ENCODE measurements at regions not wholly inside any gene's neighbourhood (a gene's known extent, or its start where the extent isn't known, plus 50 kb on each side); places are given as distances from the start of the nearest gene placed in this dataset.
"Not testable (repeated sequence)": the region's sequence is repeated elsewhere in the genome, so short reads cannot be mapped to it uniquely, and the experiment has no call there.

- Mint-ChIP-seq H3K4me1 (no peaks in the 10 kb centered on the region), H3K9me3 (no peaks in the 10 kb centered on the region), H3K27me3 (ENCODE audit: low read depth) (no peaks in the 10 kb centered on the region), H3K27ac (ENCODE audit: unreplicated experiment) (no peak overlapping the region), H3K4me3 (no peak overlapping the region), H3K36me3 (ENCODE audit: low read depth) (peaks cover 3% of the 10 kb centered on the region)
- TF ChIP-seq CTCF (conservative IDR thresholded peaks at IDR 0.05) = no peak
- no peak for DNase-seq (ENCODE audit: low read depth, low spot score)
Observed at GRCh38 chr21:36223451-36223850, 66.8 kb downstream of the DOP1B start.

GRCh38 chr21:36229181-36229580 lies 72.6 kb downstream of the DOP1B start:
- no peaks in the 10 kb centered on the region for H3K36me3 Mint-ChIP-seq (ENCODE audit: low read depth)
- no peaks in the 10 kb centered on the region for H3K27me3 Mint-ChIP-seq (ENCODE audit: low read depth)
- DNase-seq (ENCODE audit: low read depth, low spot score) = no peak
- H3K4me3 Mint-ChIP-seq = no peak overlapping the region
- no peak for TF ChIP-seq CTCF (conservative IDR thresholded peaks at IDR 0.05)
- H3K27ac Mint-ChIP-seq (ENCODE audit: unreplicated experiment) = no peak overlapping the region
- H3K9me3 Mint-ChIP-seq = no peaks in the 10 kb centered on the region
- H3K4me1 Mint-ChIP-seq = no peaks in the 10 kb centered on the region

- not testable (repeated sequence) for H3K27me3 Mint-ChIP-seq (ENCODE audit: low read depth); H3K27ac Mint-ChIP-seq (ENCODE audit: unreplicated experiment); H3K4me1 Mint-ChIP-seq; H3K9me3 Mint-ChIP-seq; H3K36me3 Mint-ChIP-seq (ENCODE audit: low read depth); DNase-seq (ENCODE audit: low read depth, low spot score); H3K4me3 Mint-ChIP-seq
Observed at GRCh38 chr21:36231444-36231843, 74.8 kb downstream of the DOP1B start.

- H3K4me1 Mint-ChIP-seq = no peaks in the 10 kb centered on the region
- H3K9me3 Mint-ChIP-seq = no peaks in the 10 kb centered on the region
- no peak overlapping the region for H3K4me3 Mint-ChIP-seq
- TF ChIP-seq CTCF (conservative IDR thresholded peaks at IDR 0.05) = no peak
- DNase-seq (ENCODE audit: low read depth, low spot score) = no peak
- H3K27me3 Mint-ChIP-seq (ENCODE audit: low read depth) = no peaks in the 10 kb centered on the region
- H3K27ac Mint-ChIP-seq (ENCODE audit: unreplicated experiment) = no peak overlapping the region
- no peaks in the 10 kb centered on the region for H3K36me3 Mint-ChIP-seq (ENCODE audit: low read depth)
Observed at GRCh38 chr21:36232641-36233040, 76.0 kb downstream of the DOP1B start.

GRCh38 chr21:36235058-36235582 lies 78.5 kb downstream of the DOP1B start:
- no peak overlapping the region for H3K27ac Mint-ChIP-seq (ENCODE audit: unreplicated experiment)
- H3K4me3 Mint-ChIP-seq = no peak overlapping the region
- no peaks in the 10 kb centered on the region for H3K27me3 Mint-ChIP-seq (ENCODE audit: low read depth)
- H3K9me3 Mint-ChIP-seq = no peaks in the 10 kb centered on the region
- no peak for DNase-seq (ENCODE audit: low read depth, low spot score)
- peaks cover 4% of the 10 kb centered on the region for H3K4me1 Mint-ChIP-seq
- H3K36me3 Mint-ChIP-seq (ENCODE audit: low read depth) = no peaks in the 10 kb centered on the region
- no peak for TF ChIP-seq CTCF (conservative IDR thresholded peaks at IDR 0.05)

GRCh38 chr21:36236052-36236730 lies 79.6 kb downstream of the DOP1B start:
- H3K27me3 Mint-ChIP-seq (ENCODE audit: low read depth) = no peaks in the 10 kb centered on the region
- no peaks in the 10 kb centered on the region for H3K9me3 Mint-ChIP-seq
- no peak overlapping the region for H3K27ac Mint-ChIP-seq (ENCODE audit: unreplicated experiment)
- H3K36me3 Mint-ChIP-seq (ENCODE audit: low read depth) = no peaks in the 10 kb centered on the region
- peaks cover 4% of the 10 kb centered on the region for H3K4me1 Mint-ChIP-seq
- no peak for DNase-seq (ENCODE audit: low read depth, low spot score)
- no peak for TF ChIP-seq CTCF (conservative IDR thresholded peaks at IDR 0.05)
- no peak overlapping the region for H3K4me3 Mint-ChIP-seq
